NCI-H82 treated with DMSO at 0.1 percent for 48 hours (cell line): ENCODE measurements at regions not wholly inside any gene's neighbourhood (a gene's known extent, or its start where the extent isn't known, plus 50 kb on each side); places are given as distances from the start of the nearest gene placed in this dataset.
"Not testable (repeated sequence)": the region's sequence is repeated elsewhere in the genome, so short reads cannot be mapped to it uniquely, and the experiment has no call there.

Source experiments
- DNase-seq: peaks from one replicate; lab custom pipeline; 2025; ENCODE audit not compliant: unreplicated experiment; lab: John Stamatoyannopoulos, UW

DNA sequence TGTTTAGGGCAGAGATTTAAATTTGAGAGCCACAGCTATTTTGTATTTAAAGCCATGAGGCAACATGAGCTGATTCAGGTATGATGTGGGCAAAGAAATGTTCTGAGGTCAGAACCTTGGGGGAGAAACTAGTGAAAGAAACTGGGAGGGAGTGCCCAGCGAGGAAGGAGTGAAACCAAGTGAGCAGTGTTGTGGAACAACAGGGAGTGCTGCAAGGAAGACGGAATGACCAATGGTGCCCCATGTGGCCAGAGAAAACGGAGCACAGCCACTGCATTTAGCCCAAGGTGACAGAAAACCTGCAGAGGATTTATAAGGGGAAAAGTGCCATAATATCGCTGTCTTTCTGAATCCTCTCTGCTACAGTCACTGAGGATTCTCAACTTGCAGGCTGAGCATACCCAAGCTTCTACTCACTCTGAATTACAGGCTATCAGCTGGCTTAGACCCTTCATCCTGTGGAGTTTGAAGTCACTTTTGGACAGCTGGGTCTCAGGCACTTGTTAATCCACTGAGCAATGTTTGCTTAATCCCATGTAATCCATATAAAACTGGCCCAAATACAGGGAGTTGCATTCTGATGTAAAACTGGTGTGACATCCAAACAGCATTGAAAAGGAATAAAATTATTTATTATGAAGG, 777.3 kb downstream of the CCSER2 start:
- peak; percentile 69 for DNase-seq

DNA sequence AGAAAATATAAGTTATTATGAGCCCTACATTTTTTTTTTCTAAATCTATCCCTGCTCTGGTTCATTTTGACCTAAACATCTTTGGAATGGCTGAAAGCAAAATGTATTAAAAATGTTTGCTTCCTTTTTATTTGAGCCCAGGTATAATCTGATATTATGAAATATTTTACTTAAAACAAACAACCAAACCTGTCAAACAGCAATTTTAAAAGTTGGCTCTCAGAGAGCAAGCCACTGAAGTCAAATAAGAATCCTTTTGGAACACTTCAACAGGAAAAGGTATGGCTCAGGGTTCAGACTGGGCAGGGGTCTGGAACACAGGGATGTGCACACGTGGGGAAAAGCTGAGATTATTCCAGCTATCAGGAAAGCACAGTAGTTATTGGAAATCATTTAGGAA, 782.9 kb downstream of the CCSER2 start:
- DNase-seq = no peak

DNA sequence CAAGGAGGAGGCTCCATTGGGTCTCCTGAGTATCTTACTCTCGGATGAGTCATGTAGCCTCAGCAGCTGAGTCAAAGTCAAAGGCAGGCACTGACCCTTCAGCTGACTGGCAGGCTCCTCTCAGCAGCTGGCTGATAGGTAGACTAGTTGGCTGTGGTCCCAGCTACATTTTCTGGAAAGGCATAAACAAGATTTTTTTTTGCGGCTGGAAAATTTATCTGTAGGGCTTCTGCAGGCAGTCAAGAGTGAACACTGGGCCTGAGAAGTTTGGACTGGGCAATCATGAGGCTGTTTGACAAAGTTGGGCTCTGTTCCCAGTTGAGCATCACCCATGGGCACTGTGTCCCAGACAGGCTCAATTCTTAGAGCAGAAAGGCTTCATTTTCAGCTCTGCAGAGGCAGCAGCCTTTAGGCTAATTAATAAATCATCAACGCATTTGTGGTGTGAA, 796.2 kb downstream of the CCSER2 start:
- DNase-seq = no peak

DNA sequence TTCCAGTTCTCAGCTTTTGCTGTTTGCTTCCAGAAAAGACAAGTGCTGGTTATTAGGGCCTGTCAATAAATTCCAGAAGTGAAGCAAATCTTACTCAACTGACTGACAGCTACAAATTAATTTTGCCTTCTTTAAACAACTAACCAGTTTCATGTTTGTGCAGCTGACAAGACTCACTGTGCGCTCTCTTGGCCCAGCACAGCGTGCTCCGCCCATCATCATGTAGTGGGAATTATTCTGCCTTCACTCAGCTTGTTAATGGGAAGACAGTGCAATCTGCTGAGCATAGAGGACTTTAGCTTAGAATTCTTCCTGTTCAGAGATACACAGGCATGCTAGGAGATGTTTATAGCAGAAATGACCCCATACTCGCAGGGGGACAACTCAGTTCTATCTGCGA, 808.9 kb downstream of the CCSER2 start:
- DNase-seq = no peak

DNA sequence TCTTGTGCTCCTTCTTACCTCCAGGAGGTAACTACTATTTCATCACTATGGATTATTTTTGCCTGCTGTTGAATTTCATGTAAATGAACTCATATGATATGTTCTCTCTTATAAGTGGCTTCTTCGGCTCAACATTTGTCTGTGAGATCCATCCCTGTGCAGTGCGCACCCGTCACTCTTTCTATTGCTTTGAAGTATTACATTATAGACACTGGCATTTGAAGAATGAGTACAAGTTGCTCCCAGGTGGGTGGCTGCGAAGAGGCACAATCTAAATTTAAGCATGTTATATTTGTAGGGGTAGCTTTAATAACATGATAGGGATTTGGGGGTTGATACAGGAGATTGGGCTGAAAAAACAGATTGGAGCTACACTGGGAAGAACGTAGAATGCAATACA, 809.7 kb downstream of the CCSER2 start:
- no peak for DNase-seq

DNA sequence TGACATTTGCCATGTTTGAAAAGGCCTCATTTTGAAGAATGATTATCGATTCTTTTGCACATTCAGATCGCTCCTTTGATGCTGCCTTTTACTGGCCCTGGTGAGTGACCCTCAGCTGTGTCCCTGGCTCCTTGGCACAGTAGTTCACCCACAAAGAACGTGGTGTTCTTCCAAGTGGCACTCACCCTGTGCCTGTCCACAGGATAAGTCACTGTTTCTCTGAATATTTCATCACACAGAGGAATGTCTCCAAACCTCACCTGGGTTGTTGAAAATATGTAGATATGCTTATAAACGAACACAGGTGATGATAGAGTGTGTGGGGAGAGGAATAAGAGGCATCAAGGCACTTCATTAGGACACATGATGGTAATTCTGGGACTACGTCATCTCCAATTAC, 810.7 kb downstream of the CCSER2 start:
- DNase-seq = no peak

DNA sequence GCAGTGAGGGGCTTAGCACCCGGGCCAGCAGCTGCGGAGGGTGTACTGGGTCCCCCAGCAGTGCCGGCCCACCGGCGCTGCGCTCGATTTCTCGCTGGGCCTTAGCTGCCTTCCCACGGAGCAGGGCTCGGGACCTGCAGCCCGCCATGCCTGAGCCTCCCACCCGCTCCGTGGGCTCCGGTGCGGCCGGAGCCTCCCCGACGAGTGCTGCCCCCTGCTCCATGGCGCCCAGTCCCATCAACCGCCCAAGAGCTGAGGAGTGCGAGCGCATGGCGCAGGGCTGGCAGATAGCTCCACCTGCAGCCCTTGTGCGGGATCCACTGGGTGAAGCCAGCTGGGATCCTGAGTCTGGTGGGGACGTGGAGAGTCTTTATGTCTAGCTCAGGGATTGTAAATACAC, 813.1 kb downstream of the CCSER2 start:
- DNase-seq = not testable (repeated sequence)

DNA sequence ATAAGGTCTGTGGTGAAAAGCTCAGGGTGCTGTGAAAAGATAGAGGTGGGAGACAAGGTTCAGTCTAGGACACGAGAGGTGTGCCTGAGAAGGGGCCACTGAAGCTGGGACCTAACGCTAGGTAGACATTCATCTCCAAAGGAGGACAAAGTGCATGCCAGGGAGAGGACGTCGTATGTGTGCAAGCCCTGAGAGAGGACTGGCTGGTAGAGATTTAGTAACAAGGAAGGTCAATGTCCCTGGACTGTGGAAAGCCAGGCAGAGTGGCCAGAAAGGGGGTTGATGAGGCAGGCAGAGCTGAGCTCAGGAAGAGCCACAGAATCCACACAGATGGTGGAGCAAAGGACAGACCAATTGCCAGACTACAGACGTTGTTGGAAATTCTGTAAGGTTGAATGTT, 817.6 kb downstream of the CCSER2 start:
- no peak for DNase-seq

DNA sequence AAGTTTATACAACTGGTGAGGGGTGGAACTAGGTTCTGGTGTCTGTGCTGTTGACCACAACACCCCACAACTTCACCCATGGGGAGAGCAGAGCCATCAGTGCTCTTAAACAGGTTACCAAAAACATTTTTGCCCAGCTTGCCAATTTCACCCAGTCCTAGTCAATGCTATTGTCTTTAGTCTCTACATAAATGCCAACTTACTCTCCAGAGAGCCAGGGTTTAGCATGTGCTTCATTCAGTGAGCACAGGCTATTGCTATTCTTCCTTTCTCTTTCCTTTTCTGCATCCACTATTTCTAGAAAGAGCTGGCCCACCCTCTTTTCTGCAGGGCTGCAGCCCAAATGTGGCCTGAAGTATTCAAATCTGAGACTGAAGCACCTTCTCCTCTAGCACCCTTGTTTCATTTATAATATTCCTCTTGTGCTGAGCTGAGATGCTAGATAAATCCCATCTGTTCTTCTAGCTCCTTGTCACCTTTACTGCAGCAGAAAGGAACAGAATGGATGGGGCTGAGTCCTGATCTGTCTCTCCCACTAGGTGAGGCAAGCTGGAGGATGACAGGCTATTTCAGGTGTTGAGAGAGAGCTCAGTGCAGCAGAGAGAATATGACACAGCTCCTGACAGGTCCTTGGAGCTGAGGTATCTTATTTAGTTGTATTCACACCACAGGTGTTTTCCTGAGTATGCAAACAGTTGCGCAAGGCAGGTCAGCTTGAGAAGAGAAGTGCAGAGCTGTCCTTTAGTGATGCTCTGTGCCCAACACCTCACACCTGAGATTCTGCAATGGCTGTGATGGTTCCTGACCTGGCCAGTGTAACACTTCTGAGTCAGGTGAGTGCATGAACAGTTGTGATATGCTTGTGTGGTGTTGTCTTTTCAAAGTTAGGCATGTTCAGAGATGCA, 819.2 kb downstream of the CCSER2 start:
- DNase-seq = no peak

DNA sequence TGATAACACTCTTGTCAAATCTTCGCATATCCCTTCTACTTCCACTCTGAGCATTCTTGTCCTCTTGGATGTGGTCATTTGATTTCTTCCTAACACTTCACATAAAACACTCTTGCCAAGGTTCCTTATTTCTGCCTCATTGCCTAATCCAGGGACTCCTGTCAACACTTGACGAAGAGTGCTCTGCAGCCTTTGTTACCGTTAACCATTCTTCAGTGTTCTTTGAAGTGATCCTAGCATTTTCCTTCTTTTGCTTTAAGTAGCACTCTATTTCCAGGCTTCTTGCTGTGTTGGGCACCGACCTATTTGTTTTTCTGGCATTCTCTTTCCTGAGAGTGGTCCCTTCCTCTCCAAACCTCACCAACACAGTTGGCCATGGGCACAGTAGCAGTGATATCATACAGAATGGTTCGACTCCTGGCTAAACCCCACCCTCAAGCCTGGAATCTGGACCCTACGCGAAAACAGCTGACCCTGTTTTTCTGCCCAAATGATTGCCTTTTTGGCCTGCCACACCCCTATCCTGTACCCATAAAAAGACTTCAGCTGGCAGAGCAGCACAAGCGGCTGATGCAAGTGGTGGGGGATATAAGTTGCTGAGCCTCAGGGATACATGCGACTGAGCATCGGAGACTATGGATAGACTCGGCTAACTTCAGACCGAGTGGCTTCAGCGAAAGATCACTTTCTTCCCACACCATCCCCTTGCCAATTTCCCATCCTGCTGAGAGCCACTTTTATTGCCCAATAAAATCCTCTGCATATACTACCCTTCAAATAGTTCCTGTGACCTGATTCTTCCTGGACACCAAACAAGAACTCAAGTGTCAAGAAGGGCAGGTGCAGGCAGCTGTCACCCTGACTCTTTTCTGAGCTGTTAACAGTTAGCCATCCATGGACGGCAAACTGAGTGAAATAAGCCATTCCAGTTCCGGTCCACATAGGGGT, 820.6 kb downstream of the CCSER2 start:
- no peak for DNase-seq

DNA sequence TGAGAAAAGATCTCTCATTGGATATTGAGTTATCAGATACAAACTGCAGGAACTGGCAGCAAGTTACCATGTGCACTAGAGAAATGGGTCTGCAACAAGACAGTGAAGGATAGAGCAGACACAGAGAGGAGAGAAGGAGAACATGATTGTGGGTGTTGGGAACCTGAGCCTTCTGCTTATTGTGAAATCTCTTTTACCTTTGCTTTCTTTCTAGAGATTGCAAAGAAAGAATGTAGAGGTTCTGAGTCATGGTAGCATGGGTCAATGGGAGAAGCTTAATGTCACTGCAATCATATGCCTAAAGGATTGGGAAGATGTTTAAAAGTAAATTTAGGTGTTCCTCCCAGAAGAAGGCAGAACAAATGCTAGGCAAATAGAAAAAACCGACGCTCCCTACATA, 821.4 kb downstream of the CCSER2 start:
- no peak for DNase-seq

DNA sequence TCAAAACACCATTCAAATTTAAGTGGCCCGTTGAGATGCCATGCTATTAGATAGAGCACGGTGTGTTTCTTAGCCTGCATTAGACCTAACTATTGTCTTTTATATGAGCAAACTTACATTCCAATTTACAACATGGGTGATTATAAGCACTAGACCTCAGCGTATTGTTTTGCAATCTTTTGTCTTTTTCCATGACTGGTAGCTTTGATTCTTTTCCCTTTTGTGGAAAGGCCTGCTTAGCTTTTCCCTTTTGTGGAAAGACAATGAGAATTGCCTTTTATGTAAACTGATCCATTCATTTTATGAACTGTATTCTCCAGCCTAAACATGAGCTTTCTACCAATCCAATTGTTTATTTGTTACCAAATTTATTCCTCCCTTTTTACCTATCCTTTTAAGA, 823.1 kb downstream of the CCSER2 start:
- no peak for DNase-seq

DNA sequence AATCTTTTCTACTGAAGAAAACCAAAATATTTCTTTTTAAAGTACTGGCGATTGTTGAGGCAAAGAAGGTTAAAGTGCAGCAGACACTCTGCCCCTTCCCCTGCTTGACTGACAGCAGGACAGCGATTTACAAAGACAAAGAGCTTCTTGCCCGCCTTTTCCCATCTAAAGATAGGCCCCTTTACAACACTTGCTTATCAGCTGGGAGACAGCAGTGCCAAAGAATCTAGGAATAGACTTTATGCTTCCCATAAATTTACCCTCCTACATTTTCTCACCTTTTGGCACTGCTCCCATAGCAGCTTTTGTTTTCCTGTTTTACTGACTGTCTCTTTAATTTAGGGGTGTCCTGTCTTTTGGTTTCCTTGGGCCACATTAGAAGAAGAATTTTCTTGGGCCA, 824.1 kb downstream of the CCSER2 start:
- no peak for DNase-seq

DNA sequence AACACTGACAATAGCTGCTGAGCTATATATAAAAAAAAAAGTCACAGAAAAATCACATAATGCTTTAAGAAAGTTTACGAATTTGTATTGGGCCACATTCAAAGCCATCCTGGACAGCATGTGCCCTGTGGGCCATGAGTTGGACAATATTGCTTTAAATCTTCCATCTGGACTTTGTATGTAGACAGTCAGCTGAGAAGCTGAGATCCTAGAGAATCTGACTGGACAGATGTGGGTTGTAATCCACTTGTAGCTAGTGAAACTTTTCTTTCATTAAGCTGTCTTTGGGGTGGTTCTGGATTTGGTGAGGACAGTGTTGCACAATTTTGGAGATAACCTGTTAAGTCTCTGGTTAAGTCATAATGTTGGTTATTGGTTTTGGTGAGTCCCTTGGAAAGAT, 824.5 kb downstream of the CCSER2 start:
- no peak for DNase-seq

DNA sequence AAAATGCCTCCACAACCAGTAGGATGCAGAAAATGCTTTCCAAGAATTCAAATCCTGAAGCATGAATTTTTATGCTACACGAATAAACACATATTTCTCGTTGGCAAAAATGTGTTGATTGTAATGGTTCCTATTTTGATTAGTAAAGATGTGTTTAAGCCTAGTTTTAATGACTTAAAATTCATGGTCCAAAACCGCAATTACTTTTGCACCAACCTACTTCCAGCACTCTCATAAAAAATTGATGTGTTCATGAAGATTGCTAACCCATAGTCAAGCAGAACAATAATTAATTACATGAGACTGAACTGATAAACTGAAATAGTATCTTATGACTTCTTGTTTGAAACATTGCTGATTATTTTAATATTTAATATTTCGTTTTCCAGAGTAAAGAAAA, 828.8 kb downstream of the CCSER2 start:
- DNase-seq = no peak

DNA sequence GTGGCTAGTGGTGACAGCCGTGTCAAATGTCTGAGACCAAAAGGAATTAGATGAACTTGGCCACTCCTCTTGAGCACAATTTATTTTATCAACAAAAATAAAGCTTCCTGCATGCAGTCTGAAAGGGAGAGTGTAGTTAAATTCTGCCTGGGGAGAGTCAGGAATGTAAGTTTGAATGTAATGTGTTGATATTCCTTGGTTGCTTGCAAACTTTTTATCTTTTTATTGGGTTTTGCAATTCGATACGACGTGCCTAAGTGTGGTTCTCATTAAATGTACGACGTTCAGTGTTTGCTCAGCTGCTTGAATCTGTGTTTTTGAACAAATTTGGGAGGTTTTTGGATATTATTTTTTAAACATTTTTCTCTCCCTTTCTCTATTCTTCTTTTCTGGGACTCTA, 839.9 kb downstream of the CCSER2 start:
- no peak for DNase-seq

DNA sequence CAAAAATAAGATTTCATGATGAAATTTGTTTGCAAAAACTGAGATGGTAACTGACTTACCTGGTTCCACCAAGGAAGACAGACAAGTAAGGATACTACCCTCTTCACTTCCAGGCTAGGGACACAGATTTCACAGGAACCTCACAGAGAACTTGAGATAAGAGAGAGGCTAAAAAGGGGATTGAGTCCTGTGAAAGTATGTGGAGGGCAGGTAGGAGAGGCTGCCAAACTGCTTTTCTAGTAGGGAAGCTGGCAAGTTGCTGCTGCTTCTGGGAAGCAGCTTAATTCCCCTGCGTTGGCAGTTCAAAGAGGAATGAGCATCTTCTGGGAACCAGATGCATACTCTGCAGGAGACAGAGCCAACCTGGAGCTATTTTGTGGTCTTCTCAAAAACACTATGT, 841.6 kb downstream of the CCSER2 start:
- no peak for DNase-seq

DNA sequence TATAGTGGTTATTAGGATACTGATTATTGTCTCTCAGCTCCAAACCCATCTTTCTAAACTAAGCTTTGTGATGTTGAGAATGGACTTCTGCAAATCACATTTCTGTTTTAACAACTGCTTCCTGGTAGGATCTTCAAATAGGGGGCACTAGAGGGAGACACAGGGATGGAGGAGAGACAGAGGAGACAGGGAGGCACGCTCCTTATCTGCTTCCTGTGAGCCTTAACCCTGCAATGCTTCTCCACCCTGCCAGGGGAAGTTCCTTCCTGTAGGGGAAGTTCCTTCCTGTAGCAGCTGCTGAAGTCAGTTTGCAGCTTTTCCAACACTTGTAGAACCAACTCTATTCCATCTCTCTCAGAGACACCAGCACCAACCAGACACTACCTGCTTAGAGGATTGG, 847.2 kb downstream of the CCSER2 start:
- no peak for DNase-seq

DNA sequence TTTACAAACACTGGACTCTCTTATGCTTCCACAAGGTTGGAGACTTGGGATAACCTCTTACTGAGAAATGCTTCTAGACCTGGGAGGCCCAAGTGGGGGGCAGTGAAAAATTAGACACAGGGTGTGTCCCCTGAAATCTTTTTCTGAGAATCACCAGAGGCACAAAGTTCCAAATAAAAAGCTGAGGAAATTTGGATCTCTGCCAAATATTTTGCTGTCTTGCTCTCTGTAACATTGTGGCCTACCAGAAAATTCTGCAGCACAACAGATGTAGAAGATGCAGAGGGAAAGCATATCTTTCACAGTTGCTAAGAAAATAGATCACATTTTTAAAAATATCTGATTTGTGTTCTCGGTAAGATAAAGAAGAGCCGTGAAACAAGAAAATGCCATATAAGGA, 849.4 kb downstream of the CCSER2 start:
- DNase-seq = no peak

DNA sequence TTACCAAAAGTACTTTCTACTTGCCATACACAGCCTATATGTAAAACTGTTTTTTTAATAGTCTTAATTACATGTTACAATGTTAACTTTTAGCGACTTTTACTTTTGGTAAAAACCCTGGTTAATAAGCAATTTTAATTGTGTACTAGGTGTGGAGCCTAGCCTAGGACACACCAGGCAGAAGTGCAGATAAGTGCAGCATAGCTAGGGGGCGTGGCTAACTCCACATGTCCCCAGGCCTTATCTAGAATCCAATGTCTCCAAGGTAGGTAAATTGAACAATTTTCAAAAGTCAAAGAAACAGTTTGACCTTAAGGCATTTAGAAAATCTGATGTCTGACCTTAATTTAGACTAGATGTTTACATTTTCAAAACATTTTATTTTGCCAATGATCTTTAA, 858.7 kb downstream of the CCSER2 start:
- no peak for DNase-seq

DNA sequence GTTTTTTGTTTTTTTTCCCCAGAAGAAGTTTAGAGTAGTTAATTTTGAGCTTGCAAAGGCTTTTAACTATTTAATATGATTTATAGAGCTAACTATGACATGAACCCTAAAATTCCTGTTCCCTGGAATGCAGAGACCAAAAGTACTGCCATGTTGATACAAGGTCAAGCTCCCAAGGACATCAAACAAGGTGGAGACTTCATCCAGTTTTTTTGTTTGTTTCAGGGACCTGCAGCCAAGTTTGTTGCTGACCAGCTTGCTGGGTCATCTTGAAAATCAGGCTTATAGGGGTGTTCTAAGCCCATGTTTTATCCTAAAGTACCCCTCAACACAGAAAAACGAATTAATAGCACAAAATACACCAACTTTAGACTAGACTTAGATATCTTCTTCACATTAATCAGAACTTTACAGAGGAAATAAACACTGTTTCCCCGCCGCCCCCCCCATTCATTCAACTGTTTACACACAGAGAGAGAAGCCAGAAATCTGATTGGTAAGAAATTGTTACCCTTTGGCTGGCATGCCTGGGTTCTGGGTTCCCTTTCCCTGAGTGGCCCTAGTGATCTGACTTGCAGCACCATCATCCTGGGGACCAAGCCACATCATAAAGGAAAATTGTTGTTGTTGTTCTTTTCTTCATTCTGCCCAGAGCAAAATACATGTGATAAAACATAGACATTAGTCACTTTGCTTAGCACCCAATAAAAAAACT, 860.5 kb downstream of the CCSER2 start:
- DNase-seq = no peak
